Neural progenitor cell (in vitro differentiated cells): ENCODE measurements at regions not wholly inside any gene's neighbourhood (a gene's known extent, or its start where the extent isn't known, plus 50 kb on each side); places are given as distances from the start of the nearest gene placed in this dataset.

Experiments
- DNase-seq: peaks from one replicate; pipeline ENCODE4 v3.0.0-alpha.2; 2016; ENCODE audit warnings: low spot score
- H2AFZ ChIP-seq: fragments of 200-600 bp; sonication (generic); replicated peaks from 2 replicates; pipeline ENCODE4 v1.6.1; 2016; ENCODE audit warnings: antibody characterized with exemption
- H3F3A ChIP-seq: fragments of 200-600 bp; sonication (generic); 2 replicates; pipeline ENCODE4 v1.6.1; 2016; ENCODE audit warnings: antibody characterized with exemption, low read depth
- H3K27ac ChIP-seq: fragments of 200-600 bp; sonication (generic); 2 replicates; pipeline ENCODE4 v1.5.1; 2016; ENCODE audit warnings: mild to moderate bottlenecking
- H3K27me3 ChIP-seq: fragments of 200-600 bp; sonication (generic); 2 replicates; pipeline ENCODE4 v1.6.1; 2016; ENCODE audit warnings: mild to moderate bottlenecking, moderate library complexity
- H3K36me3 ChIP-seq: fragments of 200-600 bp; sonication (generic); 2 replicates; pipeline ENCODE4 v1.5.1; 2016
- H3K4me1 ChIP-seq: fragments of 200-600 bp; sonication (generic); 2 replicates; pipeline ENCODE4 v1.6.1; 2016; ENCODE audit warnings: mixed run types
- H3K4me2 ChIP-seq: fragments of 200-600 bp; sonication (generic); 2 replicates; pipeline ENCODE4 v1.6.1; 2016
- H3K4me3 ChIP-seq: fragments of 200-600 bp; sonication (generic); 2 replicates; pipeline ENCODE4 v1.5.1; 2016
- H3K79me2 ChIP-seq: fragments of 200-600 bp; sonication (generic); 2 replicates; pipeline ENCODE4 v1.6.1; 2016; ENCODE audit warnings: low read depth
- H3K9ac ChIP-seq: fragments of 200-600 bp; sonication (generic); 2 replicates; pipeline ENCODE4 v1.6.1; 2016
- H3K9me3 ChIP-seq: fragments of 200-600 bp; sonication (generic); 2 replicates; pipeline ENCODE4 v1.5.1; 2016; ENCODE audit warnings: low read depth
- H4K20me1 ChIP-seq: fragments of 200-600 bp; sonication (generic); 2 replicates; pipeline ENCODE4 v1.6.1; 2016; ENCODE audit warnings: low read depth
- H3K27ac Mint-ChIP-seq: 3 replicates; pipeline ENCODE4 v1.8.0; 2021; ENCODE audit warnings: mixed read lengths
- H3K27me3 Mint-ChIP-seq: 2 replicates; pipeline ENCODE4 v1.8.0; 2022; ENCODE audit warnings: low read depth, mild to moderate bottlenecking, inconsistent platforms, moderate library complexity, mixed read lengths; ENCODE audit not compliant: insufficient read depth
- H3K36me3 Mint-ChIP-seq: 3 replicates; pipeline ENCODE4 v1.8.0; 2021; ENCODE audit warnings: mixed read lengths
- H3K4me1 Mint-ChIP-seq: 3 replicates; pipeline ENCODE4 v1.8.0; 2021; ENCODE audit warnings: mixed read lengths
- H3K4me3 Mint-ChIP-seq: 3 replicates; pipeline ENCODE4 v1.8.0; 2021; ENCODE audit warnings: mild to moderate bottlenecking, moderate library complexity, mixed read lengths
- H3K9me3 Mint-ChIP-seq: 3 replicates; pipeline ENCODE4 v1.8.0; 2020; ENCODE audit warnings: mixed read lengths
- EZH2 ChIP-seq: fragments of 200-600 bp; sonication (generic); IDR thresholded peaks from 2 replicates; pipeline ENCODE4 v1.6.1; 2017; ENCODE audit warnings: antibody characterized with exemption, mild to moderate bottlenecking, moderate library complexity
- EZH2phosphoT487 ChIP-seq: fragments of 200-600 bp; sonication (generic); IDR thresholded peaks from 2 replicates; pipeline ENCODE4 v1.6.1; 2017; ENCODE audit warnings: antibody characterized with exemption
- TF ChIP-seq, protein P1 (sequence below): fragments of 200-600 bp; sonication (generic); IDR thresholded peaks from 2 replicates; pipeline ENCODE4 v1.5.1; 2017; ENCODE audit warnings: antibody characterized with exemption, mild to moderate bottlenecking

DNA sequence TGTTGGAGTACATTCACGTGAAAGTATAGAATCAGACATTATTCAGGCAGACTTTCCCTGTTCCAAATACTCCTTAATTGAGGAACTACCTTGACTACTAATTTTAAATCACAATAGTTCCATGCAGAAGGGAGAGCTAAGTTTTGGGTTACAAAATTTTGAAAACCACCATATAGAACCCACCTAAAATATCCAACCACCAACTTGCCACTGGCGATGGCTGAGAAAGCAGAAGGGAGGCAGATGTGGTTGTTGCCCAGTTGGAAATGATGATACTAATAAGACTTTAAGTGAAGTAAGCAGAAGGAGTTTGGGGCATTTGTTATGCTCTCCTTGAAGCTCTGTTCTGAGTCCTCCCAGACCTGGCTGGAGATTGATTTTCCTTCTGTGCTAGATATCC, 190.7 kb downstream of the HLX start:
- no peaks in the 10 kb centered on the region for H3K4me1 ChIP-seq
- H3K4me3 Mint-ChIP-seq, result no peak overlapping the region
- H3K36me3 Mint-ChIP-seq, result no peaks in the 10 kb centered on the region
- H3K4me2 ChIP-seq, result no peak overlapping the region
- H3K27ac ChIP-seq, result no peak overlapping the region
- H3K4me3 ChIP-seq, result no peak overlapping the region
- H2AFZ ChIP-seq, result no peak overlapping the region
- H3K36me3 ChIP-seq, result no peaks in the 10 kb centered on the region
- H3K27me3 ChIP-seq, result no peaks in the 10 kb centered on the region
- no peaks in the 10 kb centered on the region for H4K20me1 ChIP-seq
- no peak for DNase-seq
- no peaks in the 10 kb centered on the region for H3K9me3 Mint-ChIP-seq
- no peak for TF ChIP-seq EZH2
- TF ChIP-seq EZH2phosphoT487, result no peak
- TF ChIP-seq, protein P1, sequence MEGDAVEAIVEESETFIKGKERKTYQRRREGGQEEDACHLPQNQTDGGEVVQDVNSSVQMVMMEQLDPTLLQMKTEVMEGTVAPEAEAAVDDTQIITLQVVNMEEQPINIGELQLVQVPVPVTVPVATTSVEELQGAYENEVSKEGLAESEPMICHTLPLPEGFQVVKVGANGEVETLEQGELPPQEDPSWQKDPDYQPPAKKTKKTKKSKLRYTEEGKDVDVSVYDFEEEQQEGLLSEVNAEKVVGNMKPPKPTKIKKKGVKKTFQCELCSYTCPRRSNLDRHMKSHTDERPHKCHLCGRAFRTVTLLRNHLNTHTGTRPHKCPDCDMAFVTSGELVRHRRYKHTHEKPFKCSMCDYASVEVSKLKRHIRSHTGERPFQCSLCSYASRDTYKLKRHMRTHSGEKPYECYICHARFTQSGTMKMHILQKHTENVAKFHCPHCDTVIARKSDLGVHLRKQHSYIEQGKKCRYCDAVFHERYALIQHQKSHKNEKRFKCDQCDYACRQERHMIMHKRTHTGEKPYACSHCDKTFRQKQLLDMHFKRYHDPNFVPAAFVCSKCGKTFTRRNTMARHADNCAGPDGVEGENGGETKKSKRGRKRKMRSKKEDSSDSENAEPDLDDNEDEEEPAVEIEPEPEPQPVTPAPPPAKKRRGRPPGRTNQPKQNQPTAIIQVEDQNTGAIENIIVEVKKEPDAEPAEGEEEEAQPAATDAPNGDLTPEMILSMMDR, result no peak
- H3K79me2 ChIP-seq, result no peaks in the 10 kb centered on the region
- no peak overlapping the region for H3K27ac Mint-ChIP-seq
- no peaks in the 10 kb centered on the region for H3K4me1 Mint-ChIP-seq
- H3K9me3 ChIP-seq, result no peaks in the 10 kb centered on the region
- H3K9ac ChIP-seq, result no peak overlapping the region
- H3K27me3 Mint-ChIP-seq, result peaks cover 2% of the 10 kb centered on the region
- no peaks in the 10 kb centered on the region for H3F3A ChIP-seq

DNA sequence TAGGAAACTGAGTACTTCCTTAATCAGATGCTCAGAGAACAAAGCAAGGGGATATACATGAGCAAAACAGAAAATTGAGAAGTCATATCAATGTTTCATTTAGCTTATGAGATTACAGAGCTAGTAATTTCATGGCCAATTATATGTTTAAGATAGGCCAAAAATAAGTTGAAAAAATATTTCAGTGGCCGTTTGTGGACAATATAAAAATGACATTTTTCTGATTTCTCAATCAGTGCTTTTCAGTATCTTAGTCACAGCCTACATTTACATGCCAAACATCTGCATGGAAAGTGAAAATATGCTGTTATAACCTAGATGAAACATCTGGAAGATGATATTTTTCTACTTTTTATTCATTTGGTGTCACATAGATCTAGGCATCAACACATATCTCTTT, 192.5 kb downstream of the HLX start:
- H2AFZ ChIP-seq, result no peak overlapping the region
- no peaks in the 10 kb centered on the region for H3K36me3 ChIP-seq
- no peaks in the 10 kb centered on the region for H3K79me2 ChIP-seq
- H3K9me3 ChIP-seq, result no peaks in the 10 kb centered on the region
- Mint-ChIP-seq H3K4me1 (no peaks in the 10 kb centered on the region), H3K4me3 (no peak overlapping the region), H3K9me3 (no peaks in the 10 kb centered on the region), H3K36me3 (no peaks in the 10 kb centered on the region), H3K27ac (no peak overlapping the region), H3K27me3 (no peaks in the 10 kb centered on the region)
- H4K20me1 ChIP-seq, result no peaks in the 10 kb centered on the region
- no peak overlapping the region for H3K4me2 ChIP-seq
- H3F3A ChIP-seq, result no peaks in the 10 kb centered on the region
- TF ChIP-seq, protein P1, result no peak
- TF ChIP-seq EZH2, result no peak
- no peak for TF ChIP-seq EZH2phosphoT487
- H3K4me1 ChIP-seq, result no peaks in the 10 kb centered on the region
- H3K4me3 ChIP-seq, result no peak overlapping the region
- DNase-seq, result no peak
- H3K27me3 ChIP-seq, result no peaks in the 10 kb centered on the region
- no peak overlapping the region for H3K9ac ChIP-seq
- no peak overlapping the region for H3K27ac ChIP-seq

DNA sequence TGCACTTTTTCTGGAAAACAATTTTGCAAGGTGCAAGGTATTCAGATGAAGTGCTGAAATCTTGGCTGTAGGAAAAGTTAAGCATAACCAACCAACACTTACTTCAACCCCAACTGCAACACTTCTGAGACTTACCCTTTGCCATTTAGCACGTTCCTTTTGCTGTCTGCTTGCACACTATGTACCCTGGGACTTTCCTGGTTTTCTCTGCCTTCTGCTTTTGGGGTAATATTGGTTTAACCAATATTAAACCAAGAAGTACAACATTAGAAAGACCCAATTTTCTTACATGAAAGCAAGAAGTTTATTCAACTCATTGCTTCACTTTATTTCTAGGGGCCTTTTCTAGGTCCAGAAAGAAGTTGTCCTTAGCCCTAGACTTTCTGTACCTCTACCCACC, 193.0 kb downstream of the HLX start:
- Histone ChIP-seq H3K9me3 (no peaks in the 10 kb centered on the region), H3K36me3 (no peaks in the 10 kb centered on the region), H3K27ac (no peak overlapping the region), H3K4me2 (no peak overlapping the region), H3K4me1 (no peaks in the 10 kb centered on the region), H2AFZ (no peak overlapping the region), H3K9ac (no peak overlapping the region), H3K79me2 (no peaks in the 10 kb centered on the region), H3K4me3 (no peak overlapping the region), H4K20me1 (no peaks in the 10 kb centered on the region), H3F3A (no peaks in the 10 kb centered on the region), H3K27me3 (no peaks in the 10 kb centered on the region)
- no peaks in the 10 kb centered on the region for H3K36me3 Mint-ChIP-seq
- H3K9me3 Mint-ChIP-seq, result no peaks in the 10 kb centered on the region
- H3K27ac Mint-ChIP-seq, result no peak overlapping the region
- TF ChIP-seq EZH2 (no peak), EZH2phosphoT487 (no peak)
- TF ChIP-seq, protein P1, result no peak
- H3K27me3 Mint-ChIP-seq, result no peaks in the 10 kb centered on the region
- DNase-seq, result no peak
- H3K4me3 Mint-ChIP-seq, result no peak overlapping the region
- no peaks in the 10 kb centered on the region for H3K4me1 Mint-ChIP-seq

DNA sequence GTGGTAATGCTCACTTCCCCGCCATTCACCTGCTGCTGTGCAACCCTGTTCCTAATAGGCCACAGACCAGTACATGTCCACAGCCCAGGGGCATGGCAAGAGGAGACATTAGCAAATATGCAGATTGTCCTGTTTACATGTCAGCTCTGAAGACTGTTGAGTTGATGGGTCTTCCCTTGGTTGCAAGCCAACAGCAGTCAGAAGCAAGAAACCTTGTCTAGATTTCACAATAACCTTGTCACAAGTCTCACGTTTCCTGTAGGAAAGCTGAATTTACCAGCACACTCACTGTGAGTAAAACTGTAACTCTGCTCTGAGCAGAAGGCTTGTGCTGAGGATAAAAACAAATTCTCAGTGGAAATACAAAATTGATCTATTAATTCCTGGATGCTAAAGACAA, 195.1 kb downstream of the HLX start:
- Histone ChIP-seq H3K4me2 (no peak overlapping the region), H3K4me1 (no peaks in the 10 kb centered on the region), H4K20me1 (no peaks in the 10 kb centered on the region), H3K9ac (no peak overlapping the region), H2AFZ (no peak overlapping the region), H3K79me2 (no peaks in the 10 kb centered on the region), H3K36me3 (no peaks in the 10 kb centered on the region), H3K27ac (no peak overlapping the region), H3K9me3 (no peaks in the 10 kb centered on the region), H3K27me3 (no peaks in the 10 kb centered on the region), H3F3A (no peaks in the 10 kb centered on the region), H3K4me3 (no peak overlapping the region)
- no peak overlapping the region for H3K27ac Mint-ChIP-seq
- peaks cover 3% of the 10 kb centered on the region for H3K27me3 Mint-ChIP-seq
- H3K4me3 Mint-ChIP-seq, result no peak overlapping the region
- no peak for DNase-seq
- no peak for TF ChIP-seq EZH2phosphoT487
- TF ChIP-seq, protein P1, result no peak
- TF ChIP-seq EZH2, result no peak
- H3K4me1 Mint-ChIP-seq, result no peaks in the 10 kb centered on the region
- no peaks in the 10 kb centered on the region for H3K36me3 Mint-ChIP-seq
- H3K9me3 Mint-ChIP-seq, result no peaks in the 10 kb centered on the region
